NCI-H2196 (cell line): ENCODE measurements at regions not wholly inside any gene's neighbourhood (a gene's known extent, or its start where the extent isn't known, plus 50 kb on each side); places are given as distances from the start of the nearest gene placed in this dataset.
"Not testable (repeated sequence)": the region's sequence is repeated elsewhere in the genome, so short reads cannot be mapped to it uniquely, and the experiment has no call there.

Experiments
- DNase-seq: peaks from one replicate; lab custom pipeline; 2025; ENCODE audit not compliant: unreplicated experiment; lab: John Stamatoyannopoulos, UW

GRCh38 chr1:245031041-245031440 is 123.7 kb upstream of the KIF26B start:
- DNase-seq = no peak

GRCh38 chr1:245026247-245026646 is 128.5 kb upstream of the KIF26B start:
- no peak for DNase-seq

DNA sequence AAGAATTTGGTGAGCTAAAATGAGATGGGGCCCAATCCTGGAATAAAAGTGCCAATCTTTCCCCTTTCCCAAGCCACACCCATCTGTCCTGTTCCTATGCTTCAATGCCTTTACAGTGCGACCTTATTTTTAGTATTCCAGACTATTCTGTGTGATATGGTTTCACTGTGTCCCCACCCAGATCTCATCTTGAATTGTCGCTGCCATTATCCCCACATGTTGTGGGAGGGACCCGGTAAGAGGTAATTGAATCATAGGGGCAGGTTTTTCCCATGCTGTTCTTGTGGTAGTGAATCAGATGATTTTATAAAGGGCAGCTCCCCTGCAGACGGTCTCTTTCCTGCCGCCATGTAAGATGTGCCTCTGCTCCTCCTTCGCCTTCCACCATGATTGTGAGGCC is 129.3 kb upstream of the KIF26B start:
- DNase-seq = no peak

GRCh38 chr1:245023222-245023621 is 131.6 kb upstream of the KIF26B start:
- DNase-seq = no peak

DNA sequence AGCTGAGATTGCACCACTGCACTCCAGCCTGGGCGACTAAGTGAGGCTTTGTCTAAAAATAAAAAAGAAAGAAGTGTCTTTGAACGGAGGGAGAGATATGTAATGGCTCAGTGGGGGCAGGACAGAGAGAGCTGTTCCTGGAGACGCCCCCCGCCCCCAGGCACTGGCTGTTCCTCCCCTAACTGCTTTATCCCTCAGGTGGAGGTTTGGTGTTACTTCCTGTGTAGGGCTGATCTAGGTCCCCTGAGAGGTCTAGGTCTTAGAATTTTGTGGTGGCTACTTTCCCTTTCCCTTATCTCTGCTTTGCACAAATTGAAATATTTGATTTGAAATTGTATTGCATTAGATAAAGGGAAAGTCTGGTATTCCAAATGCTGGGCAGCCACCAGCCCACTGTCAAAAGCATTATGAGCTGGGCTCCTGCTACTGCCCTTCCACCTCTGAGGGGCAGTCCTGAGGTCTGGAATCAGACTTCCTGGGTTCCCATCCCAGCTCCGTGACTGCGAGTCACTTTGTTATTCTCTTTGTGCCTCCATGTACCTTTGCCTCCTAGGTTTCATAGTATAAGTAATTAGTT is 134.8 kb upstream of the KIF26B start:
- DNase-seq = no peak

- DNase-seq = peak; percentile 6
Observed at GRCh38 chr1:245016700-245017099, 138.1 kb upstream of the KIF26B start.

- no peak for DNase-seq
Observed at GRCh38 chr1:245015031-245015430, 139.8 kb upstream of the KIF26B start.

GRCh38 chr1:245014247-245015029 is 140.3 kb upstream of the KIF26B start:
- no peak for DNase-seq

DNA sequence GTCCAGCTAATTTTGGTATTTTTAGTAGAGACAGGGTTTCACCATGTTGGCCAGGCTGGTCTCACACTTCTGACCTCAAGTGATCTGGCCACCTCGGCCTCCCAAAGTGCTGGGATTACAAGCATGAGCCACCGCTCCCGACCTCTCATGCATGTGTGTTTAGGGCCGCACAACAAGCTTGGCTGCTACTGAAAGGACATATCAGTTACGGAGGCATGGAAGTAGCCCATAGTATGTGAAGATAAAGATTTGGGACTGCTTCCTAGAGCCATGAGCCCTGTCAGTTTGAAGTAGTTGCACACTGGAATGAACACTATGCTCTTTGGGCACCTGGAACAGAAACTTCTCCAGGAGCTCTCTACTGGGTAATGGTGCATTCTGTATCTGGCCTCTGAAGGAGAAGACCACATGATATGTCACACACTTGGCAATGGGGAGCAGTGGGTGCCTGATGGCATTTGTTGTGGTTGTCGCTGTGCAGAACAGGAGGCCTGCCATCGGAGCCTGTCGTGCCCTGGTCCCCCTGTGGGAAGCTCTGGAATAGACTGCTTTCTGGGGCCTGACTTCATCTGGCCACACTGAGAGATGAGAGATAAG is 144.7 kb upstream of the KIF26B start:
- no peak for DNase-seq

- DNase-seq = no peak
Observed at GRCh38 chr1:245008761-245009160, 144.4 kb upstream of the HNRNPU start.

DNA sequence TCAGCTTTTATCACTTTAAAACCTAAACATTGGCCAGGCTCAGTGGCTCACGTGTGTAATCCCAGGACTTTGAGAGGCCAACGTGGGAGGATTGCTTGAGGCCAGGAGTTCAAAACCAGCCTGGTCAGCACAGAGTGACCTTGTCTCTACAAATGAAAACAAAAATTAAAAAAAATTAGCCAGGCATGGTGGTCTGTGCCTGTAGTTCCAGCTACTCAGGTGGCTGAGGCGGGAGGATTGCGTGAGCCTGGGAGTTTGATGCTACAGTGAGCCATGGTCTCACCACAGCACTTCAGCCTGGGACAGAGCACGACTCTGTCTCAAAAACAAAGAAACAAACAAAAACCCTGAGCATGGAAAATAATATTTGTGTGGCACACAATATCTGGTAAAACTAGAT is 143.5 kb upstream of the HNRNPU start:
- no peak for DNase-seq

DNA sequence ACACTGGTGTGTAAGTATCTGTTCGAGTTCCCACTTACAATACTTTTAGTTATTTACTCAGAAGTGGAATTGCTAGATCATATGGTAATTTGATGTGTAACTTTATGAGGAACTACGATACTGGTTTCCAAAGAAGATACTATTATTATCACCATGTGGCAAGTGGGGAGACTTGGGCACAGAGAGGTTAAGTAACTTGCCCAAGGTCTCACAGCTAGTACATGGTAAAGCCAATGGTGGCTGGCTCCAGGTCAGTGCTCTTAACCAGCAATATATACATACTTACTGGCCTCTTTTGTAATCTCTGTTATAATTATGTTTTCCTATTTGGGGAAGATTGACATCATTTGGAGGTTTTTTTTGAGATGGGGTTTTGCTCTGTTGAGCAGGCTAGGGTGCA is 138.9 kb upstream of the HNRNPU start:
- DNase-seq = no peak

DNA sequence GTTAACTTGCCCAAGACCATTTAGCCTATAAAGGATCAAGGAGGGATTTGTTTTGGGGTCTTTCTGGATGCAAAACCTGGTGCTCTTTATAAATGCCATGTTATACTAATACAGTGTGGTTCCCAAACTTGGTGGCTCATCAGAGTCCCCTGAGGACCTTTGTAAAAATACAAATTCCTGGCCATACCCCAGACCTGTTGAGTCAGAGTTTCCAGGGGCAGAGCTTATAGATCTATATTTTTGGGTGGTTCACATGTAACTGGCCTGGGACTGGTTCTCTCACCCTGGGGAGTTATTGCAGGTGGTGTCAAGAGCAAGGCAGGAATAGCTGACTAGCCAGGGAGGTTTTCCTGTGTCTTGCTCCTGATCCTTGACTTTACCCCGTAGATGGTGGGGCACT is 136.9 kb upstream of the HNRNPU start:
- DNase-seq = no peak

DNA sequence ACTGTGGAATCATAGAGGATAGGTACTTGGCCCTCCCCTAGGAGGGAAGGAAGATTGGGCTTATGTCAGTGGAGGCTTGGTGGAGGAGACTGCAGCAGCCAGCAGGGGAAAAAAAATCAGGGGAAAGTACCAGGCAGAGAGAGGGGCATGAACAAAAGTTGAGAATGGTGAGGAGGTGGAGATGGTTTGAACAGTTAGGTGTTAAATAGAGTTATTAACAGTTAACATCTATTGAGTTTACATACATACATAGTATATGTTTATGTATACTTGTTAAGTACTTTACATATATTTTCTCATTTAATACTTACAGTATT is 136.5 kb upstream of the HNRNPU start:
- no peak for DNase-seq

GRCh38 chr1:244999644-245000043 is 135.3 kb upstream of the HNRNPU start:
- not testable (repeated sequence) for DNase-seq

DNA sequence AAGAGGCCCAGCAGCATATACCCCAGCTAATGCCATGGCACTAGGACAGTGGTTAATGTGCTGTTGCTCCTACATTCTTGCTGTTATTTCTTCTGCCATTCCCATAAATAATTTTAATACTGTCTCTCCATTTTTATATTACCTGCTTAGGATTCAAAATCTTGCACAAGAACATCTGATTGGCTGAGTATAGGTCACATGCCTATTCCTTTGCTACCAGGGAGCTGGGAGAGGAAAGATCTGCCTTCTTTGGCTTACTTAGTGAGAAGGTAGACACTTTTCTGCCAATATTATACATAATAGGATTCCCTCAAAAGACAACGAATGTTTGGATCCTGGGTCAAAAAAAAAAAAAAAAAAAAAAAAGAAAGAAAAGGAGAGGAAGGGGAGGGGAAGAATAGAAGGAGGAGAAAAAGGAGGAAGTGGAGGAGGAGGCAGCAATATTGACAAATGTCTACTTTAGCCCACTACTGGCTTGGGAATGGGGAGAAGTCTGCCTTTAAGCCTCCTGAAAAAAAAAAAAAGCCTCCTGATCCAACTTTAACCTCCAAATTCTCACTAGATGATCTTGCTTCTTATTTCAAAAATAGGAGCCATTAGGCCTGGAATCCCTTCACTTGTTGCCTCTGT is 134.5 kb upstream of the HNRNPU start:
- no peak for DNase-seq

DNA sequence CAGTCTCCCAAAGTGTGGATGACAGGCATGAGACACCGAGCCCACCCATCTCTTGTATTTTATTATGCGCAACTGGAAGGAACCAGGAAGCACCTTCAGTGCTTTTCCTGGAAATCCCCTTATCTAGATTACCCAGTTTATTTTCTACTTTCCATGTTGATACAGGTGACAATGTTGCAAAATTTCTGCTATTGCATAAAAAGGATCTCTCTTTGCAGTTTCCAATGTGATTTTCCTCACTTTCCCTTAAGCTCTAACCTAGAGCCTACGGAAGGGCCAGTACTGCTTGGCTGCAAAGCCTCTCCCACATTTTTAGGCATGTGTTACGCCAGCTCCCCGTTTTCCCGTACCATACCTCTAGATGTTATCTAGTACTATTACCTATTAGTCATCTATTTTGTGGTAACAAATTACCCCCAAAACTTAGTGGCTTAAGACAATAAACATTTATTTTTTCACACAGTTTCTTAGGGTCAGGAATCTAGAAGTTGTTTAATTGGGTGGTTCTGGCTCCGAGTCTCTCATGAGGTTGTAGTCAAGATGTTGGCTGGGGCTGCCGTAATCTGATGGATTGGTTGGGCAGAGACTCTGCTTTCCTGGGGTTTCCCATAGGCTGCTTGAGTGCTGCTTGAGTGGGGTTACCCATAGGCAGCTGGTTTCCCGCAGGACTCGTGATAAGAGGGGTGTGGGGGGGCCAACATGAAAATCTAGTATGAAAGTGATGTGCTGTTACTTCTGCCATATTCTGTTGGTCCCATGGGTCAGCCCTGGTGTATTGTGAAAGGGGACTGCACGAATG is 131.5 kb upstream of the HNRNPU start:
- no peak for DNase-seq

- DNase-seq = no peak
Observed at GRCh38 chr1:244992833-244993232, 128.5 kb upstream of the HNRNPU start.

DNA sequence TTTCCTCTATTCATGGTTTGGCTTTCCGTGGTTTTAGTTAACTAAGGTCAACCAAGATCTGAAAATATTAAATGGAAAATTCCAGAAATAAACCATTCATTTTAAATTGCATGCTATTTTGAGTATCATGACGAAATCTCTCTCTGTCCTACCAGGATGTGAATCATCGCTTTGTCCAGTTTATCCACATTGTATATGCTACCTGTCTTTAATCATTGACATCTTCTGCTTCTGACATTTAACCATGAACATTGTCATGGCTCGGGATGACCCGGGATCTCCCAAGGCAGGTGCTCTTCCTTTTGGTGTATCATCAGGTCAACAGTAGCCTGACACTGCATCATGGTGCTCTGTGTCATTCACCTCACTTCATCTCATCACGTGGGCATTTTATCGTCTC is 125.5 kb upstream of the HNRNPU start:
- DNase-seq = no peak

DNA sequence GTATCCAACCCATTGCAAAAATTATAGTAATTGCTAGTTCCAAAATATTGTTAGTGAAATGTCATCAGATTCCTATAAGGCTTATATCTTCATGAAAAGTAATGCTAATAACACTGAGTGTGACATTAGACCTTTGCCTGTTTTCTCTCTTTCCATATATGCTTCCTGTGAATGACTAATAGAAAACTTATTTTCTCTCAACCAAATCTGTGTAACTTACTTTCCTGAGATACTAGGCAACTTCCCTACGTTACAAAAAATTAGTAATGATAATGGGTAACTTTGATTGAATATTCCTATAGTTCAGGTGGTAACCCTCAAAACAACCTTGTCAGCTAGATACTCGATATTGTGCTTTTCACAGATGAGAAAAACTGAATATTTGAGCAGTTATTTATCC is 124.2 kb upstream of the HNRNPU start:
- no peak for DNase-seq

DNA sequence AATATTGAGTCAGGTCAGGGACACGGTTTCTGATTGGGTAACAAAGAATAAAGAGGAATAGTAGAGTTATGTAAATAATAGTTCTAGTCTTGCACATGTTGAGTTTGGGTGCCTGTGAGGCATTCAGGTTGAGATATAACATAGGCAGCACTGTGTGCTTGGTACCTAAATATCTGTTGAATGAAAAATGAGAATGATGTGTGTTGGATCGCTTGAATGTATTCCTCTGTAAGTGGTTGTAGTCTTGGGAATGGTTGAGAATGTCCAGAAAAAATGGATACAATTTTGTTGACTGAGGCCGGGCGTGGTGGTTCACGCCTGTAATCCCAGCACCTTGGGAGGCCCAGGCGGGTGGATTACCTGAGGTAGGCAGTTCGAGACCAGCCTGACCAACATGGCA is 116.3 kb upstream of the HNRNPU start:
- no peak for DNase-seq
